Endothelial cell of umbilical vein (primary cell): ENCODE measurements at regions not wholly inside any gene's neighbourhood (a gene's known extent, or its start where the extent isn't known, plus 50 kb on each side); places are given as distances from the start of the nearest gene placed in this dataset.

Source experiments
- BruUV-seq: library from RNA; stranded (reverse); fragments of 400-500 nt; replicated peaks from 2 replicates; lab custom pipeline; 2021; lab: Mats Ljungman, UMichigan
- CTCF ChIA-PET: fragments of 300-600, 350-600 bp; sonication (Branson Sonifier 250); formaldehyde crosslinking; loops from one replicate; lab custom pipeline; 2021; ENCODE audit warnings: antibody characterized with exemption, inconsistent platforms; lab: Charles Lee
- POLR2A ChIA-PET: fragments of 300-600, 350-600 bp; sonication (Branson Sonifier 250); formaldehyde crosslinking; loops from one replicate; lab custom pipeline; 2021; ENCODE audit warnings: antibody characterized with exemption, inconsistent platforms; lab: Charles Lee
- DNase-seq: peaks from one replicate; pipeline ENCODE4 v3.0.0-alpha.2; 2011; ENCODE audit warnings: low read depth, low spot score
- FAIRE-seq: peaks from 2 replicates; lab custom pipeline; 2011; peaks lifted over from hg19 to GRCh38; lab: Jason Lieb, UNC
- H2AFZ ChIP-seq: 2 replicates; pipeline ENCODE4 v1.6.0; 2012; ENCODE audit warnings: low read depth, low read length, control low read depth, inconsistent platforms
- H3K27ac ChIP-seq: 2 replicates; pipeline ENCODE4 v1.5.1; 2011; ENCODE audit warnings: low read depth, mild to moderate bottlenecking, control low read depth, low read length, moderate library complexity; ENCODE audit not compliant: insufficient read depth
- H3K27me3 ChIP-seq, 2 experiments: 2 replicates each; pipeline versions ENCODE4 v1.6.0 to v1.6.1; 2011; ENCODE audit warnings: low read length in 2 of 2, mixed read lengths in 1 of 2; ENCODE audit not compliant: control insufficient read depth in 2 of 2, insufficient read depth in 2 of 2
- H3K36me3 ChIP-seq, 2 experiments: 2 replicates in 1 of 2; 3 replicates in 1 of 2; pipeline ENCODE4 v1.5.1; 2011; ENCODE audit warnings: low read length in 2 of 2, mild to moderate bottlenecking in 1 of 2, moderate library complexity in 1 of 2; ENCODE audit not compliant: control insufficient read depth in 2 of 2, insufficient read depth in 2 of 2; ENCODE audit errors: extremely low read depth in 1 of 2
- H3K4me1 ChIP-seq: 3 replicates; pipeline ENCODE4 v1.5.1; 2011; ENCODE audit warnings: mild to moderate bottlenecking, low read length; ENCODE audit not compliant: control insufficient read depth, insufficient read depth; ENCODE audit errors: extremely low read depth
- H3K4me2 ChIP-seq: 2 replicates; pipeline ENCODE4 v1.6.1; 2011; ENCODE audit warnings: low read length, control low read depth, mixed read lengths; ENCODE audit not compliant: insufficient read depth
- H3K4me3 ChIP-seq, 3 experiments: fragments of 200-600 bp in 1 of 3; sonication (generic), shearing (Covaris generic) in 1 of 3; replicated peaks in 1 of 3; 2 replicates each; pipeline ENCODE4 v1.5.1; 2011 to 2016; ENCODE audit warnings: control low read depth in 3 of 3, low read length in 3 of 3, mild to moderate bottlenecking in 2 of 3, inconsistent platforms in 1 of 3, low read depth in 1 of 3, moderate library complexity in 1 of 3; ENCODE audit not compliant: insufficient read depth in 1 of 3
- H3K79me2 ChIP-seq: 2 replicates; pipeline ENCODE4 v1.6.0; 2012; ENCODE audit warnings: low read length, inconsistent platforms; ENCODE audit not compliant: control insufficient read depth, insufficient read depth
- H3K9ac ChIP-seq: replicated peaks from 2 replicates; pipeline ENCODE3; 2011; ENCODE audit warnings: low read length, control low read depth; ENCODE audit not compliant: insufficient read depth; ENCODE audit errors: extremely low read depth
- H3K9me1 ChIP-seq: replicated peaks from 3 replicates; pipeline ENCODE4 v1.6.0; 2011; ENCODE audit warnings: mild to moderate bottlenecking, low read length; ENCODE audit not compliant: control insufficient read depth, insufficient read depth; ENCODE audit errors: extremely low read depth
- H3K9me3 ChIP-seq: replicated peaks from 2 replicates; pipeline ENCODE4 v1.5.1; 2012; ENCODE audit warnings: low read length, inconsistent platforms; ENCODE audit not compliant: control insufficient read depth, insufficient read depth
- H4K20me1 ChIP-seq: replicated peaks from 2 replicates; pipeline ENCODE3; 2011; ENCODE audit warnings: mild to moderate bottlenecking, low read length; ENCODE audit not compliant: control insufficient read depth, insufficient read depth; ENCODE audit errors: extremely low read depth
- EZH2 ChIP-seq: IDR thresholded peaks from 2 replicates; pipeline ENCODE4 v1.6.1; 2012; ENCODE audit warnings: borderline replicate concordance, low read depth, mild to moderate bottlenecking, moderate library complexity, low read length, inconsistent platforms; ENCODE audit not compliant: severe bottlenecking
- GATA2 ChIP-seq: IDR thresholded peaks from 2 replicates; pipeline ENCODE4 v1.7.0; 2011; ENCODE audit warnings: low read depth, mild to moderate bottlenecking, moderate library complexity, mixed read lengths, low read length; ENCODE audit not compliant: insufficient read length, insufficient read depth
- JUN ChIP-seq: IDR thresholded peaks from 2 replicates; pipeline ENCODE4 v1.6.1; 2011; ENCODE audit warnings: borderline replicate concordance, low read depth; ENCODE audit not compliant: insufficient read length, insufficient read depth
- MYC ChIP-seq: IDR thresholded peaks from one replicate; pipeline ENCODE4 v1.6.1; 2011; ENCODE audit warnings: mild to moderate bottlenecking, low read depth, low read length
- POLR2A ChIP-seq: IDR thresholded peaks from 2 replicates; pipeline ENCODE4 v1.6.1; 2012; ENCODE audit warnings: low read depth, mild to moderate bottlenecking, control low read depth, low read length
- POLR2AphosphoS5 ChIP-seq: IDR thresholded peaks from 2 replicates; pipeline ENCODE4 v1.6.1; 2012; ENCODE audit warnings: low read depth, mild to moderate bottlenecking, control low read depth, low read length, moderate library complexity; ENCODE audit not compliant: insufficient read depth
- dilution Hi-C: fragments of 300-500 bp; cut with MboI; formaldehyde crosslinking; loops from one replicate; pipeline ENCODE4 v1.15.0; 2019; ENCODE audit warnings: low sequenced_read_pairs; ENCODE audit not compliant: extremely low pct_ligation_motif_present
- intact Hi-C: fragments of 100-400 bp; cut with micrococcal nuclease; formaldehyde crosslinking; loops from one replicate; pipeline ENCODE4 v1.10.0; 2022
- TF ChIP-seq, protein P1 (sequence below): IDR thresholded peaks from 2 replicates; pipeline ENCODE4 v1.6.1; 2011; ENCODE audit not compliant: insufficient read depth, insufficient read length

DNA sequence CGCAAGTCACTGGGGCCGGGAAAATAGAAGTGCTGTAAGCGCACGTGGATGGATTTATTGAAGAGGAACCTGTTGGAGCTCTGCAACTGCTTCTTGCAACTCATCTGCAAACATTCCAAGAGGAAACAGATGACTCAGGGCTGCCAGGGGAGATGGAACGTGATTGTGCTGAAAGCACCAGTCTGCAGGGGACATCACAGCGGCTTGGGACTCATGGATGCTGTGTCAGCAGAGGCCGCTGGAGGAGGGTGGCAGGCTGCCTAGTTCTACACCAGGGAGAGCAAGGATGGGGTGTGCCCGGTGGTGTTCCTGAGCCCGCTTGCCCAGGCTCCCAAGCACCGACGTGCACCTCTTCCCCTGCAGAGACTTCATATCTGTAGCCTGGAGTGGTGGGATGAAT, 515.7 kb downstream of the TCERG1L start:
- dilution Hi-C loops, result no loop called here

GRCh38 chr10:130799532-130799931, 512.0 kb downstream of the TCERG1L start:
- H3K9me1 ChIP-seq, result no peaks in the 10 kb centered on the region
- H2AFZ ChIP-seq, result no peak overlapping the region
- no peaks in the 10 kb centered on the region for H4K20me1 ChIP-seq
- dilution Hi-C loops (no loop called here), intact Hi-C loops (no loop called here)
- H3K4me3 ChIP-seq, result no peak overlapping the region
- no peak overlapping the region for H3K27ac ChIP-seq
- FAIRE-seq (no peak), DNase-seq (no peak)
- no peaks in the 10 kb centered on the region for H3K36me3 ChIP-seq
- ChIA-PET POLR2A (no interaction called here), CTCF (no interaction called here)
- peaks cover 4% of the 10 kb centered on the region for H3K9me3 ChIP-seq
- no peaks in the 10 kb centered on the region for H3K4me1 ChIP-seq
- no TSS peak for BruUV-seq
- H3K79me2 ChIP-seq, result no peaks in the 10 kb centered on the region
- no peak overlapping the region for H3K9ac ChIP-seq
- no peak for TF ChIP-seq POLR2AphosphoS5
- TF ChIP-seq, protein P1, sequence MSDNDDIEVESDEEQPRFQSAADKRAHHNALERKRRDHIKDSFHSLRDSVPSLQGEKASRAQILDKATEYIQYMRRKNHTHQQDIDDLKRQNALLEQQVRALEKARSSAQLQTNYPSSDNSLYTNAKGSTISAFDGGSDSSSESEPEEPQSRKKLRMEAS, result no peak
- TF ChIP-seq GATA2, result no peak
- TF ChIP-seq MYC, result no peak
- TF ChIP-seq POLR2A, result no peak
- TF ChIP-seq EZH2, result no peak
- TF ChIP-seq JUN, result no peak
- H3K4me2 ChIP-seq, result no peak overlapping the region
- H3K27me3 ChIP-seq, result no peaks in the 10 kb centered on the region

More for the DNA sequence above, 515.7 kb downstream of the TCERG1L start:
- intact Hi-C loops, result no loop called here
- no peak for FAIRE-seq
- ChIA-PET CTCF (no interaction called here), POLR2A (no interaction called here)
- Histone ChIP-seq H3K36me3 (no peaks in the 10 kb centered on the region), H3K9me3 (peaks cover 2% of the 10 kb centered on the region), H3K9me1 (no peaks in the 10 kb centered on the region), H3K27me3 (no peaks in the 10 kb centered on the region), H3K4me2 (no peak overlapping the region), H3K4me3 (no peak overlapping the region), H2AFZ (no peak overlapping the region), H4K20me1 (no peaks in the 10 kb centered on the region), H3K27ac (no peak overlapping the region), H3K9ac (no peak overlapping the region), H3K79me2 (no peaks in the 10 kb centered on the region), H3K4me1 (no peaks in the 10 kb centered on the region)
- BruUV-seq, result no TSS peak
- DNase-seq, result no peak
- no peak for TF ChIP-seq POLR2AphosphoS5
- TF ChIP-seq EZH2, result no peak
- no peak for TF ChIP-seq MYC
